Fibroblast of lung (primary cell): ENCODE measurements at regions not wholly inside any gene's neighbourhood (a gene's known extent, or its start where the extent isn't known, plus 50 kb on each side); places are given as distances from the start of the nearest gene placed in this dataset.

ENCODE experiments used
- CTCF ChIP-seq, 2 donors: IDR thresholded peaks in 1 of 2; conservative IDR thresholded peaks in 1 of 2; 1 replicate in 1 of 2; 2 replicates in 1 of 2; pipeline ENCODE4 v1.5.1; 2011 to 2012; ENCODE audit warnings: low read length in 2 of 2, control low read depth in 1 of 2, inconsistent platforms in 1 of 2, low read depth in 1 of 2, mild to moderate bottlenecking in 1 of 2
- EZH2 ChIP-seq: IDR thresholded peaks from 2 replicates; pipeline ENCODE4 v1.5.1; 2012; ENCODE audit warnings: low read length, control low read depth, mild to moderate bottlenecking; ENCODE audit errors: missing control alignments

GRCh38 chr13:83350569-83350968, 531.7 kb downstream of the SLITRK1 start:
- no peak for TF ChIP-seq CTCF (conservative IDR thresholded peaks at IDR 0.05 in 1 of 2, IDR thresholded peaks at IDR 0.05 in 1 of 2; ENCODE audit: low read depth in 1 of 2, low read length in 2 of 2)
- no peak for TF ChIP-seq EZH2
